GM12874 (cell line): ENCODE measurements at regions not wholly inside any gene's neighbourhood (a gene's known extent, or its start where the extent isn't known, plus 50 kb on each side); places are given as distances from the start of the nearest gene placed in this dataset.

Experiments
- CTCF ChIP-seq: IDR thresholded peaks from 2 replicates; pipeline ENCODE4 v1.5.1; 2011; ENCODE audit warnings: low read depth, mild to moderate bottlenecking, control low read depth, low read length, moderate library complexity; ENCODE audit not compliant: insufficient read depth

- no peak for TF ChIP-seq CTCF
These were observed 78.0 kb upstream of the MGAT5 start for GRCh38 chr2:134175834-134176233.

GRCh38 chr2:134177351-134177931, 76.4 kb upstream of the MGAT5 start:
- no peak for TF ChIP-seq CTCF

DNA sequence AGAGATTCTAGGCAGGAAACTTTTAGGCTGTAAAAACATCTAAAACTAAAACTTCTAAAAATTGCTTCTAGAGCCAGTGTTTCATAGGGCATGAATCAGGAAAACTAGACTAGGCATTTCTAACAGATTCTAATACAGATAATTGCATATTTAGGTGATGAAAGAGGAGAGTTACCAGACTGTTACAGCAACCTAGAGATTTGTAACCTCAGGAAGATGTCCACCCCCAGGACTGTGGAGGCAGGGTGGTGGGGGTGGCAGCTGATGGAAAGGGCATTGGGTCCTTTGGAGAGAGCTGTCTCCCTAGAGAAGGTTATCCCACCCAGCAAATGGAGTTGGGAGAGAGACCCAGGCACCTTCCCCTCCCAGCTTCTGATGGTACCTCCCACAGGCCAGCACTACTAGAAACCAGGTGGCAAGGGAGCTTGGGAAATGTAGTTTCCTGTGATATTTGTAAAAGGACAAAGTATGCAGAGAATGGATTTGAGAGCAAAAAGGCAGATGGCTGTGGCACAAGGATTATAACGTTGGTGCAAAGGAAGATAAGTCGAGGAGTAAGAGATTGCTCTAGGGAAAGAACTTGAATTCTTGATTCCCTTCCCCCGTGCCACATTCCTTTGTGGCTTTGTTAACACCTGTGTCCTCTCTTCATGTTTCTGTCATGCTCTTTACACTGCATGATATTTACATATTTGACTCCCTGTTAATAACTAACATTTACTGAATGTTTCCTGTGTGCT, 75.6 kb upstream of the MGAT5 start:
- no peak for TF ChIP-seq CTCF

DNA sequence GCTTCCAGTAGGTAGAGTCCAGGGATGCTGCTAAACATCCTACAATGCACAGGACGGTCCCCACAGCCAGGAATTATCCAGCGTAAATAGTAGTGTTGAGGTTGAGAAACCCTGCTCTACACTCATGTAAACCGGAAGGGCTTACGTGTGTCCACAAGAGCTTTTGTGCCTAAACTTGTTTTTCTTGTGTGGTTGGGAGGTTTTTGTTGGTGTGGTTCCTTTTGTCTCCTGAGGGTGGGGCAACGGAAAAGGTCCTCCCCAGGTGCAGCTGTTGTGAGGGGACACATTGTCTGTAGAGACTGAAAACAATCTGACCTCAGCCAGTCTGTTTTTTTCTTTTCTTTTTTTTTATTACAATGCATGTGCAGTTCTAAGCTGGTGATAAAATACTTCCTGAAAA, 72.7 kb upstream of the MGAT5 start:
- no peak for TF ChIP-seq CTCF

DNA sequence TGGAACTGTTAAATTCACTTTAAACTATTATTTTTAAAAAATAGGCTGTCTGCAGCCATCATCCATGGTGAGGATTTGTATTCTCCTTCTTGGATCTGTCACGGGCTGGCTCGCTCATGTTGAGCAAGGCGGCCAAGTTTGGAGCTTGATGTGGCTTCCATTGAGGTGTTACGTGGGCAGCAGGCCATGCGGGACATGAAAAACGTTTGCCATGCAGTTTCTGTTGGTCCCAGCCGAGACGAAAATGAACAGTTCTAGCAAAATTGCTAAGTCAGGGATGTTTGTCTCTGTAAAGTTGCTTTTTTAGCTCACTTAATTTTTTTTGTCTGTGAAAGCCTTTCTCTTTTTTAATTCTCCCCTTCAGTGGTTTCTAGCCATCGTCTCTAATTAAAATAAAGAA, 70.2 kb upstream of the MGAT5 start:
- TF ChIP-seq CTCF = no peak

GRCh38 chr2:134185639-134186038, 68.2 kb upstream of the MGAT5 start:
- no peak for TF ChIP-seq CTCF

DNA sequence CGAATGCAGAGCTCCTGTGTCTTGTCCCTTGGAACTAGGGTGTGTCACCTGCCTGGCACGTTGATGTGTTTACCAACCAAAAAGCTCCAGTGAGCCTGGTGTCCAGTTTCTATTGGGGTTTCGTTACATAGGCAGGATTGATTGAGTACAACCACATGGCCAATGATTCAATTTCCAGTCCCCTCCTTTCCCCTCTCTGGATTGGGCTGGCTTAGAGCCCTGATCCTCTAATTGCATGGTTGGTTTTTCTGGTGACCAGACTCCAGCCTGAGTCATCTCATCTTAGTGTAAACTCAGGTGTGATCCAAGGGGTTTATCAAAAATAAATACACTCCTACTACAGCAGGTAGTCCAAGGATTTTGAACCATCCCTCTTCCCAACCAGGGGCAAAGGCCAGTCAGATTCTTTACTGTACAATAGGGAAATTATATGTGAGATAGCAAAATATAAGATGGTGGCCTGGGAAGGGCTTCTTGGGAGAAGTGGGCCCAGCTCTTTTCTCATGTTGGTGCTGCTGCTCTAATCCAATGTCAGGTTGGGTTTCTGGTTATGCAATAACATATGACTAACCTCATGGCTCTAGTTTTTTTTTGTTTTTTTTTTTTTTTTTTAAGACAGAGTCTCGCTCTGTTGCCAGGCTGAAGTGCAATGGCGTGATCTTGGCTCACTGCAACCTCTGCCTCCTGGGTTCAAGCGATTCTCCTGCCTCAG, 64.7 kb upstream of the MGAT5 start:
- TF ChIP-seq CTCF = no peak
